Keratinocyte (primary cell): ENCODE measurements at regions not wholly inside any gene's neighbourhood (a gene's known extent, or its start where the extent isn't known, plus 50 kb on each side); places are given as distances from the start of the nearest gene placed in this dataset.

ENCODE experiments used
- DNase-seq: peaks from one replicate; pipeline ENCODE4 v3.0.0-alpha.2; 2011; ENCODE audit warnings: low read depth, missing footprints, low spot score
- FAIRE-seq: peaks from 2 replicates; lab custom pipeline; 2011; peaks lifted over from hg19 to GRCh38; lab: Jason Lieb, UNC
- H2AFZ ChIP-seq: 2 replicates; pipeline ENCODE4 v1.6.0; 2012; ENCODE audit warnings: low read length, control low read depth, inconsistent platforms; ENCODE audit not compliant: control insufficient read depth
- H3K27ac ChIP-seq: 2 replicates; pipeline ENCODE4 v1.5.1; 2011; ENCODE audit warnings: low read length; ENCODE audit not compliant: control insufficient read depth, insufficient read depth
- H3K27me3 ChIP-seq: 3 replicates; pipeline ENCODE4 v1.6.0; 2011; ENCODE audit warnings: low read length; ENCODE audit not compliant: control insufficient read depth, insufficient read depth; ENCODE audit errors: extremely low read depth
- H3K36me3 ChIP-seq, 2 experiments: 2 replicates in 1 of 2; 3 replicates in 1 of 2; pipeline ENCODE4 v1.5.1; 2011; ENCODE audit warnings: low read length in 2 of 2, mild to moderate bottlenecking in 1 of 2; ENCODE audit not compliant: control insufficient read depth in 2 of 2, insufficient read depth in 2 of 2; ENCODE audit errors: extremely low read depth in 1 of 2
- H3K4me1 ChIP-seq: 3 replicates; pipeline ENCODE4 v1.5.1; 2011; ENCODE audit warnings: low read length; ENCODE audit not compliant: control insufficient read depth, insufficient read depth; ENCODE audit errors: extremely low read depth
- H3K4me2 ChIP-seq: 3 replicates; pipeline ENCODE4 v1.6.0; 2011; ENCODE audit warnings: low read depth, low read length; ENCODE audit not compliant: control insufficient read depth, insufficient read depth; ENCODE audit errors: extremely low read depth
- H3K4me3 ChIP-seq, 3 experiments: fragments of 200-600 bp in 1 of 3; sonication (generic) in 1 of 3; 2 replicates in 2 of 3; 3 replicates in 1 of 3; pipeline ENCODE4 v1.5.1; 2011 to 2016; ENCODE audit warnings: low read length in 3 of 3, mild to moderate bottlenecking in 3 of 3, control low read depth in 2 of 3, inconsistent platforms in 1 of 3, low read depth in 1 of 3, mixed read lengths in 1 of 3, mixed run types in 1 of 3, moderate library complexity in 1 of 3; ENCODE audit not compliant: control insufficient read depth in 2 of 3, insufficient read depth in 2 of 3; ENCODE audit errors: extremely low read depth in 1 of 3
- H3K79me2 ChIP-seq: 2 replicates; pipeline ENCODE4 v1.6.0; 2012; ENCODE audit warnings: low read length; ENCODE audit not compliant: control insufficient read depth, insufficient read depth
- H3K9ac ChIP-seq: 3 replicates; pipeline ENCODE4 v1.6.0; 2011; ENCODE audit warnings: low read length; ENCODE audit not compliant: control insufficient read depth, insufficient read depth; ENCODE audit errors: extremely low read depth
- H3K9me1 ChIP-seq: 3 replicates; pipeline ENCODE4 v1.6.0; 2011; ENCODE audit warnings: low read length; ENCODE audit not compliant: control insufficient read depth, insufficient read depth; ENCODE audit errors: extremely low read depth
- H3K9me3 ChIP-seq: 2 replicates; pipeline ENCODE4 v1.5.1; 2012; ENCODE audit warnings: low read depth, low read length; ENCODE audit not compliant: control insufficient read depth
- H4K20me1 ChIP-seq: 3 replicates; pipeline ENCODE4 v1.6.0; 2011; ENCODE audit warnings: low read length; ENCODE audit not compliant: control insufficient read depth, insufficient read depth; ENCODE audit errors: extremely low read depth
- CTCF ChIP-seq, 3 experiments: IDR thresholded peaks in 1 of 3; conservative IDR thresholded peaks in 1 of 3; optimal IDR thresholded peaks in 1 of 3; 2 replicates in 2 of 3; 3 replicates in 1 of 3; pipeline versions ENCODE3 to v1.5.1; 2011; ENCODE audit warnings: low read length in 3 of 3, mild to moderate bottlenecking in 3 of 3, moderate library complexity in 2 of 3, control low read depth in 1 of 3, inconsistent platforms in 1 of 3; ENCODE audit not compliant: insufficient read depth in 2 of 3; ENCODE audit errors: extremely low read depth in 1 of 3
- EZH2 ChIP-seq: IDR thresholded peaks from one replicate; pipeline ENCODE4 v1.6.1; 2012; ENCODE audit warnings: inconsistent platforms, mild to moderate bottlenecking, low read length, moderate library complexity
- dilution Hi-C: fragments of 300-500 bp; cut with MboI; formaldehyde crosslinking; loops from one replicate; pipeline ENCODE4 v1.7.0; 2020; ENCODE audit warnings: low sequenced_read_pairs; ENCODE audit not compliant: extremely low pct_ligation_motif_present

- TF ChIP-seq EZH2 = no peak
- TF ChIP-seq CTCF (optimal IDR thresholded peaks at IDR 0.05 in 1 of 3, IDR thresholded peaks at IDR 0.05 in 1 of 3, conservative IDR thresholded peaks at IDR 0.05 in 1 of 3; ENCODE audit: extremely low read depth in 1 of 3, insufficient read depth in 2 of 3, low read length in 3 of 3) = no peak
- no peaks in the 10 kb centered on the region for H3K4me1 ChIP-seq
- no peaks in the 10 kb centered on the region for H3K79me2 ChIP-seq
- H3K9ac ChIP-seq = no peak overlapping the region
- H3K27me3 ChIP-seq = no peaks in the 10 kb centered on the region
- H3K4me2 ChIP-seq = no peak overlapping the region
- dilution Hi-C loops = no loop called here
- H3K4me3 ChIP-seq = no peak overlapping the region
- no peak overlapping the region for H3K27ac ChIP-seq
- no peak overlapping the region for H2AFZ ChIP-seq
- H3K9me1 ChIP-seq = no peaks in the 10 kb centered on the region
- no peak for DNase-seq
- FAIRE-seq = no peak
- no peaks in the 10 kb centered on the region for H3K36me3 ChIP-seq
- no peaks in the 10 kb centered on the region for H3K9me3 ChIP-seq
- no peaks in the 10 kb centered on the region for H4K20me1 ChIP-seq
Measured at GRCh38 chr5:89712134-89712700, 697.3 kb downstream of the CETN3 start.

DNA sequence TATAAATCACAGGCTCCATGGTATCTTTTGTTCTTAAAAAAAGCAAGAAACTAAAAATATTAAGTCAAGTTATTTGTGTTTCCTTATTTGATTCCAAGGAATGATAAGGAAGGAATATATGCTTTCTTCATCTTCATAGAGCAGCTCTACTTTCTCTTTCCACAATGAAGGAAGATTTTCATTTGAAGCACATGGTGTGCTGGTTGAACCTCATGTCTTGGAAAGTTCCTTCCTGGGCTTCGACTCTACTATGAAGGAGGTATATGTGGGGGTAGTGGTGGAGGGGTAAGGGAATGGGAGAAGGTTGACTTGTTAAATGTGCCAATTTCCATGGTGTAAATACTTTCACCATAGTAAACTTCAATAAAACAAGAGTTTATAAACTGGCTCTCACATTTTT lies 698.0 kb downstream of the CETN3 start:
- no peaks in the 10 kb centered on the region for H3K9me3 ChIP-seq
- H3K9ac ChIP-seq = no peak overlapping the region
- no peaks in the 10 kb centered on the region for H3K36me3 ChIP-seq
- H3K9me1 ChIP-seq = no peaks in the 10 kb centered on the region
- H3K4me2 ChIP-seq = no peak overlapping the region
- no peak overlapping the region for H3K27ac ChIP-seq
- FAIRE-seq (no peak), DNase-seq (no peak)
- no peaks in the 10 kb centered on the region for H3K4me1 ChIP-seq
- no peak overlapping the region for H2AFZ ChIP-seq
- dilution Hi-C loops = no loop called here
- H3K27me3 ChIP-seq = no peaks in the 10 kb centered on the region
- H3K79me2 ChIP-seq = no peaks in the 10 kb centered on the region
- no peak overlapping the region for H3K4me3 ChIP-seq
- TF ChIP-seq CTCF (optimal IDR thresholded peaks at IDR 0.05 in 1 of 3, IDR thresholded peaks at IDR 0.05 in 1 of 3, conservative IDR thresholded peaks at IDR 0.05 in 1 of 3; ENCODE audit: extremely low read depth in 1 of 3, insufficient read depth in 2 of 3, low read length in 3 of 3) = no peak
- H4K20me1 ChIP-seq = no peaks in the 10 kb centered on the region
